SH-SY5Y (cell line): ENCODE measurements at regions not wholly inside any gene's neighbourhood (a gene's known extent, or its start where the extent isn't known, plus 50 kb on each side); places are given as distances from the start of the nearest gene placed in this dataset.

Experiments
- GATA2 ChIP-seq: IDR thresholded peaks from 2 replicates; pipeline ENCODE4 v1.6.1; 2011; ENCODE audit warnings: mild to moderate bottlenecking, low read depth, low read length
- GATA3 ChIP-seq: IDR thresholded peaks from 2 replicates; pipeline ENCODE4 v1.6.1; 2011; ENCODE audit warnings: low read depth, mild to moderate bottlenecking, low read length, moderate library complexity

DNA sequence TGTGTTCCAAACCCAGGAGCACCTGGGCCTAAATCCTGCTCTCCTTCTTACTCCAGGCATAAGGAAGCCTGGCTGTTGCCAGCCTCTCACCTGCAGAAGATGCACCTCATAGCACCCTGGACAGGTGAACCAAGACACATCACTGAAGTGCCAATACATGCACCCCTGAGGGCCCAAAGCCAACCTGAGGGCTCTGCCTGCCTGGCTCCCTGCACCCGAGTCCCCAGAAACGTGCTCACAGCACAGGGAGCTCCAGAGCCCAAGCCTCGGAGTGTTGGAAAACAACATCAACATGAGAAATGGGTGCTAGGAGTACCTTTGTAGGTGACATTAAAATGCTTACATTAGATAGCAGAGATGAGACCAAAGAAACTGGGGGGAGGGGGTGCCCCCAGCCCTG is 96.3 kb upstream of the RAB6C start:
- TF ChIP-seq GATA3: no peak
- TF ChIP-seq GATA2: no peak
